GM12865 (cell line): ENCODE measurements at regions not wholly inside any gene's neighbourhood (a gene's known extent, or its start where the extent isn't known, plus 50 kb on each side); places are given as distances from the start of the nearest gene placed in this dataset.
A peak's percentile ranks its signal among the peaks of the same experiment; 100 is the strongest.

Experiments
- DNase-seq: peaks from one replicate; pipeline ENCODE4 v3.0.0; 2010; ENCODE audit warnings: low read depth
- H3K4me3 ChIP-seq: 2 replicates; pipeline ENCODE4 v1.5.1; 2011; ENCODE audit warnings: mild to moderate bottlenecking, low read depth, low read length, control low read depth
- CTCF ChIP-seq: IDR thresholded peaks from 2 replicates; pipeline ENCODE4 v1.5.1; 2011; ENCODE audit warnings: low read length, control low read depth, low read depth, inconsistent platforms; ENCODE audit not compliant: insufficient read depth; ENCODE audit errors: missing control alignments

- no peak for TF ChIP-seq CTCF
- DNase-seq = no peak
- no peak overlapping the region for H3K4me3 ChIP-seq
These were observed 319.3 kb upstream of the MMADHC start for GRCh38 chr2:149906886-149907285.

GRCh38 chr2:149904352-149905175 lies 317.0 kb upstream of the MMADHC start:
- H3K4me3 ChIP-seq = no peak overlapping the region
- no peak for DNase-seq
- TF ChIP-seq CTCF = no peak

DNA sequence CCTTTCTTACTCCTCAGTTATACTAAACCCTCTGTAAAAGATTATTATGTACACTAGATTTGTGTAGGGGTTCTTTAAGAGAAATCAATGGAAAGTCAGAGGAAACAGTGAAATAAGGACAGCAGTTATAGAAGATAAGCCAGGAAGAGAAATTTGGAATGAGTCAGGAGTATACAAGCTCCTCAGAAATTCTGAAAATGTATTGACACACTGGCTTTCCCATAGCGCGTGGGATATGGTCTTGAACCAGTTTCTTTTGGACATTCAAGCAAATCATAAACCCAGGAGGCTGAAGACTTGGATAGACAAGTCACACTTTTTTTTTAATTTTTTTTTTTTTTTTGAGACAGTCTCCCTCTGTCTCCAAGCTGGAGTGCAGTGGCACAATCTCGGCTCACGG lies 316.1 kb upstream of the MMADHC start:
- DNase-seq = no peak
- H3K4me3 ChIP-seq = no peak overlapping the region
- TF ChIP-seq CTCF = no peak

- H3K4me3 ChIP-seq = no peak overlapping the region
- no peak for TF ChIP-seq CTCF
- DNase-seq = no peak
These were observed 314.5 kb upstream of the MMADHC start for GRCh38 chr2:149902081-149902480.

DNA sequence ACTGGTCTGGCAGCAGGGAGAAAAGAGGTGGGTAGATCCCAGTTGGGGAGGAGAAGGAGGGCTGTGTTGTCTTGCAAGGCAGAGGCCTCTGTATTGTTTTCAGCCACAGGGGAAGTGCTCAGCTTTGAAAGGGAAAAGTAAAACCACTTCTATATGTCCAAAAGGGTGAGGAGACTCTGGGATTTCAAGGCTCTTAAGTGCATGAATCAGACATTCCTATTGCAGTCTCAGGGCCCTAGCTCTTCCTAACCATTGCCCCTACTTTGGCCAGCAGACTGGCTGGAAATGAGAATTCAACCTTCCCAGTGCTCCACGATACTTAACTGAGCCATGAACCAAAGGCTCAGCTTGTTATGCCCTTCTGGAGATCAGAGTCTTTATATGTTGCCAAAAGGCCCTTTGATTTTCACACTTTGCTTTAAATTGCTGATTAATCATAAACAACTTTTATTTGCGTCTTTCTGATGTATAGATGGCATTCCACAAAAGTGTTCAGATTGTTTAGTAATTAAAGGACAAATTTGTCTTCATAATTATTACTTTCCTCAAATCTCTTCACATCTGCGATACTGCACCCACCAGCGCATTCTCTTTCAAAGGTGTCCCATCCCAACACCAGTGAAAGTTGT lies 313.8 kb upstream of the MMADHC start:
- no peak overlapping the region for H3K4me3 ChIP-seq
- TF ChIP-seq CTCF = no peak
- DNase-seq = no peak

- DNase-seq = no peak
- no peak for TF ChIP-seq CTCF
- no peak overlapping the region for H3K4me3 ChIP-seq
These were observed 311.8 kb upstream of the MMADHC start for GRCh38 chr2:149899390-149899789.

DNA sequence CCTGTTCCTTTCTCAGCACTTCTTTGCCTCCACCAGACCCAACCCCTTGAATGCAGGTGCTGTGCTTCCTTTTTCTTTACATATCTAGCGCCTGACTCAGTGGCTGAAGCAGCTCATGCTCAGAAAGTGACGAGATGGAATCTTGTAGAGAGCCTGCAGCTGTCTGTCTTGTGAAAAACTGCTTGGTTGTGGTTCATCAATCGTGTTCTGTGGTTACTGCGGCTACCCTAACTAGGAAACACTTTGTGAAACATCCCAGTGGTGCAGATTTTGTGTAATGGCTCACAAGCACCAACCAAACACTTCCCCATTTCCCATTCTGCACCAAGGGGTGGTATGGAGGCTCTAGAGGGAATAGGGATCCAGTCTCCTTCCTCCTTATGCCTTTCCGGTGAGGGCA lies 307.2 kb upstream of the MMADHC start:
- peak; percentile 3 for DNase-seq
- H3K4me3 ChIP-seq = no peak overlapping the region
- TF ChIP-seq CTCF = no peak
